PC-9 (cell line): ENCODE measurements at regions not wholly inside any gene's neighbourhood (a gene's known extent, or its start where the extent isn't known, plus 50 kb on each side); places are given as distances from the start of the nearest gene placed in this dataset.

Source experiments
- BruUV-seq: library from RNA; stranded (reverse); fragments of 400-500 nt; replicated peaks from 2 replicates; lab custom pipeline; 2021; lab: Mats Ljungman, UMichigan
- CTCF ChIA-PET: fragments of 300-600 bp; sonication (Branson Sonifier 250); formaldehyde crosslinking; loops from one replicate; lab custom pipeline; 2022; ENCODE audit warnings: antibody characterized with exemption; lab: Charles Lee
- POLR2A ChIA-PET: fragments of 300-600 bp; sonication (Branson Sonifier 250); formaldehyde crosslinking; loops from one replicate; lab custom pipeline; 2022; ENCODE audit warnings: antibody characterized with exemption; ENCODE audit not compliant: unreplicated experiment; lab: Charles Lee
- DNase-seq, 2 experiments: peaks; one replicate each; pipeline versions ENCODE4 v3.0.0 to v3.0.0-alpha.2; 2015 to 2022; ENCODE audit warnings: mixed read lengths in 1 of 2
- H2AFZ ChIP-seq: fragments of 200-600 bp; sonication (generic); 2 replicates; pipeline ENCODE4 v1.8.1; 2017; ENCODE audit warnings: antibody characterized with exemption
- H3F3A ChIP-seq: fragments of 200-600 bp; sonication (generic); 2 replicates; pipeline ENCODE4 v1.8.1; 2017; ENCODE audit warnings: antibody characterized with exemption, mild to moderate bottlenecking, low read depth; ENCODE audit not compliant: insufficient read depth
- H3K27ac ChIP-seq: fragments of 200-600 bp; sonication (generic); 2 replicates; pipeline ENCODE4 v1.6.1; 2016; ENCODE audit warnings: mixed run types
- H3K27me3 ChIP-seq: fragments of 200-600 bp; sonication (generic); 2 replicates; pipeline ENCODE4 v1.6.1; 2016; ENCODE audit warnings: low read depth, mixed run types; ENCODE audit not compliant: insufficient read depth
- H3K36me3 ChIP-seq: fragments of 200-600 bp; sonication (generic); 2 replicates; pipeline ENCODE4 v1.6.1; 2016; ENCODE audit warnings: low read depth, mixed run types
- H3K4me1 ChIP-seq: fragments of 200-600 bp; sonication (generic); replicated peaks from 2 replicates; pipeline ENCODE4 v1.6.1; 2016; ENCODE audit warnings: mixed run types; ENCODE audit not compliant: insufficient read depth
- H3K4me2 ChIP-seq: fragments of 200-600 bp; sonication (generic); 2 replicates; pipeline ENCODE4 v1.6.1; 2017; ENCODE audit warnings: mixed run types
- H3K4me3 ChIP-seq: fragments of 200-600 bp; sonication (generic); 2 replicates; pipeline ENCODE4 v1.6.1; 2016; ENCODE audit warnings: mixed run types
- H3K79me2 ChIP-seq: fragments of 200-600 bp; sonication (generic); 2 replicates; pipeline ENCODE4 v1.6.1; 2017; ENCODE audit warnings: low read depth, mixed run types
- H3K9me2 ChIP-seq: fragments of 200-600 bp; sonication (generic); 2 replicates; pipeline ENCODE4 v1.8.1; 2017; ENCODE audit warnings: mild to moderate bottlenecking; ENCODE audit not compliant: insufficient read depth
- H3K9me3 ChIP-seq: fragments of 200-600 bp; sonication (generic); 2 replicates; pipeline ENCODE4 v1.8.1; 2016; ENCODE audit warnings: low read depth; ENCODE audit not compliant: insufficient read depth
- H4K20me1 ChIP-seq: fragments of 200-600 bp; sonication (generic); 2 replicates; pipeline ENCODE4 v1.8.1; 2017; ENCODE audit not compliant: insufficient read depth
- CTCF ChIP-seq: fragments of 200-600 bp; sonication (generic); conservative IDR thresholded peaks from 2 replicates; pipeline ENCODE4 v1.6.1; 2017; ENCODE audit warnings: mixed run types, antibody characterized with exemption, mild to moderate bottlenecking, moderate library complexity
- EZH2 ChIP-seq: fragments of 200-600 bp; sonication (generic); IDR thresholded peaks from 2 replicates; pipeline ENCODE4 v1.8.0; 2017; ENCODE audit warnings: antibody characterized with exemption, low read depth
- intact Hi-C: fragments of 100-400 bp; cut with micrococcal nuclease; formaldehyde crosslinking; loops from one replicate; pipeline ENCODE4 v1.10.0; 2022; ENCODE audit not compliant: unreplicated experiment

- no peak overlapping the region for H3K27ac ChIP-seq
- H3K27me3 ChIP-seq, result no peaks in the 10 kb centered on the region; the same call in 1 of the 2 replicates
- TF ChIP-seq EZH2 (no peak), CTCF (0 out of 2 replicates have a peak, but pooled peaks have one; percentile 21)
- H3K9me3 ChIP-seq, result peaks cover 7% of the 10 kb centered on the region; the same call in 1 of the 2 replicates
- no peak overlapping the region for H3K4me2 ChIP-seq
- intact Hi-C loops, result no loop called here
- ChIA-PET CTCF (no interaction called here), POLR2A (no interaction called here)
- H3K4me1 ChIP-seq, result no peaks in the 10 kb centered on the region
- no peaks in the 10 kb centered on the region for H3K36me3 ChIP-seq
- H2AFZ ChIP-seq, result no peak overlapping the region
- DNase-seq, result no peak
- H3F3A ChIP-seq, result no peaks in the 10 kb centered on the region
- H3K9me2 ChIP-seq, result no peaks in the 10 kb centered on the region
- no peak overlapping the region for H3K4me3 ChIP-seq
- no TSS peak for BruUV-seq
- no peaks in the 10 kb centered on the region for H4K20me1 ChIP-seq
- no peaks in the 10 kb centered on the region for H3K79me2 ChIP-seq
Observed at GRCh38 chr5:18102733-18103132, 468.5 kb downstream of the TAF11L14 start.

DNA sequence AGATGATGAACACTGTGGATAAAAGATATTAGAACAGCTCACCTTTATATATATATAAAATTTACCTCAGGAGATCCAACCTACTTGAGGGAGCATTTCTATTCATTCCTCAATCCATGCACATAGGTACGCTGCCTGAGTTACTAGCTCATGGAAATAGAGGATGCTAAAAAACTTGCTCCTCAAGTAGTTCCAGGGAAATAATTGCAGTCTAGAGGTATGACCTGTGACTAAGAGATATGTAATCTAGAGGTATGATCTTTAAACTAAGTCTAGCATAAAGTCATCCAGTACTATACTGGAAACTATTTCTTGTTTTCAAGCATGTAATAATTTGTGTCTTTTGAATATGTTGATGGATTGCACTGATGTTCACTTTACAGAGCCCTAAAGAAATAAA lies 471.2 kb downstream of the TAF11L14 start:
- no peaks in the 10 kb centered on the region for H3F3A ChIP-seq
- no peak overlapping the region for H3K4me3 ChIP-seq
- DNase-seq, result no peak
- no peaks in the 10 kb centered on the region for H3K79me2 ChIP-seq
- no peak for TF ChIP-seq EZH2
- no peak for TF ChIP-seq CTCF
- no peaks in the 10 kb centered on the region for H3K4me1 ChIP-seq
- BruUV-seq, result no TSS peak
- CTCF ChIA-PET, result no interaction called here
- H3K27me3 ChIP-seq, result no peaks in the 10 kb centered on the region
- no peaks in the 10 kb centered on the region for H4K20me1 ChIP-seq
- no peak overlapping the region for H3K4me2 ChIP-seq
- no peak overlapping the region for H3K27ac ChIP-seq
- H2AFZ ChIP-seq, result no peak overlapping the region
- intact Hi-C loops, result no loop called here
- POLR2A ChIA-PET, result no interaction called here
- H3K36me3 ChIP-seq, result no peaks in the 10 kb centered on the region
- peaks cover 7% of the 10 kb centered on the region; the same call in 1 of the 2 replicates for H3K9me3 ChIP-seq
- H3K9me2 ChIP-seq, result no peaks in the 10 kb centered on the region

DNA sequence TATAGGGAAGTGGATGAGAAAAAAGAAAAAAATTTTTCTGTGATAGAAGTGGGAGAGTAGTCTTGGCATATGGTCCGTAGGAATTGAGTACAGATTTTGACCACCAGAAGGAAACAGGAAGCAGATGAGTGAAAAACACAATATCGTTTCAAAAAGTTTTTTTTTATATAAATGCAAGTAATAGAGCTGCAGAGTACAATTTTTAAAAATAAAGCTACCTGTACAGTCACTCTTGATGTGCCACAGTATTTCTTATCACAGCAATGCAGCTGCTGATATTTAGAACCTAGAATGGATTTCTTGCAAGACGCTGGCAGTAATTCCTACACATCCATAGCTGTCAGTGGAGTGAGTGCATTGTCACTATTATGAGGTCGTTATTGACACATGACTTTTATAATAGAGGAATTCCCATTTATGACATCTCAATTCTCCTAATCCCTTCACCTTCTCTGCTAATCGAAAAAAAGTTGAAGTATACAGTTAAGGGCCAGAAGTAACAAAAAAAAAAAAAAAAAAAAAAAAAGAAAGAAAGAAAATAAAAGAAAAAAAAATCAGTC lies 477.7 kb downstream of the TAF11L14 start:
- no TSS peak for BruUV-seq
- Histone ChIP-seq H3K36me3 (no peaks in the 10 kb centered on the region), H3K4me2 (peak overlapping the region; percentile 51), H2AFZ (0 out of 2 replicates have a peak overlapping the region, but pooled peaks have one; percentile 26), H3K27ac (no peak overlapping the region), H3K27me3 (peaks cover 20% of the 10 kb centered on the region; the same call in 1 of the 2 replicates), H3K4me1 (no peaks in the 10 kb centered on the region), H3K4me3 (peak overlapping the region; percentile 34), H3K9me3 (peaks cover 2% of the 10 kb centered on the region; the same call in 1 of the 2 replicates), H3K79me2 (no peaks in the 10 kb centered on the region), H3K9me2 (no peaks in the 10 kb centered on the region), H4K20me1 (no peaks in the 10 kb centered on the region), H3F3A (no peaks in the 10 kb centered on the region)
- no peak for DNase-seq
- POLR2A ChIA-PET, result no interaction called here
- no peak for TF ChIP-seq CTCF
- no peak for TF ChIP-seq EZH2
- CTCF ChIA-PET, result interaction anchor here (0.6 kb wide), 1 partner anchor 203 kb away, joined by 3 read pairs; no protein-coding TSS in a partner anchor
- intact Hi-C loops, result loop anchor here (5.0 kb wide), 1 partner anchor 895 kb away; the partner anchor contains the start of gene BASP1
